Transverse colon (tissue), 3 donors: ENCODE measurements at regions not wholly inside any gene's neighbourhood (a gene's known extent, or its start where the extent isn't known, plus 50 kb on each side); places are given as distances from the start of the nearest gene placed in this dataset.

Experiments used
- POLR2A ChIP-seq: fragments of 450-650 bp; IDR thresholded peaks from one replicate; pipeline ENCODE4 v1.6.1; 2016; ENCODE audit warnings: antibody characterized with exemption, mild to moderate bottlenecking, moderate library complexity
- POLR2AphosphoS5 ChIP-seq, 3 donors: sonication (generic); formaldehyde crosslinking; IDR thresholded peaks; one replicate each; pipeline ENCODE4 v1.6.1; 2016; ENCODE audit warnings: antibody characterized with exemption in 3 of 3

DNA sequence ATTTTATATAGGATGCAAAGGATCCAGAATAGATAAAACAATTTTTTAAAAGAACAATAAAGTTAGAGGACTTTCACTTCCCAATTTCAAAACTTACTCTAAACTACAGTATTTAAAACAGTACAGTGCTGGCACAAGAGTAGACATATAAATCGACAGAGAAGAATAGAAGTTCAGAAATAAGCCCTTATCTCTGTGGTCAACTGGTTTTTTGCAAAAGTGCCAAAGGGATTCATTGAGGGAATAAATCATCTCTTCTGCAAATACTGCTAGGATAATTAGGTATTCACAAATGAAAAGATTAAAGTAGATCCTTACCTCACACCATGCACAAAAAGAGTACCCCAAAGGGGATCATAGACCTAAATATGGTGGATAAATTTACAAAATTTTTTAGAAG, 431.0 kb upstream of the HTR2A start:
- TF ChIP-seq POLR2AphosphoS5 (IDR thresholded peaks at IDR 0.05) (no peak), POLR2A (no peak)
